B cell (primary cell): ENCODE measurements at regions not wholly inside any gene's neighbourhood (a gene's known extent, or its start where the extent isn't known, plus 50 kb on each side); places are given as distances from the start of the nearest gene placed in this dataset.

ENCODE experiments used
- ATAC-seq: fragments of 200-7000 bp; cut with Tn5 transposase; one replicate; pipeline ENCODE4 v1.10.0; 2021; ENCODE audit warnings: low read depth, mild to moderate bottlenecking, moderate number of reproducible peaks, moderate library complexity
- CTCF ChIA-PET: fragments of 350-600 bp; sonication (Branson Sonifier 250); formaldehyde crosslinking; loops from one replicate; lab custom pipeline; 2021; ENCODE audit warnings: antibody characterized with exemption, inconsistent platforms; lab: Charles Lee
- POLR2A ChIA-PET: fragments of 350-600 bp; sonication (Branson Sonifier 250); formaldehyde crosslinking; loops from one replicate; lab custom pipeline; 2021; ENCODE audit warnings: antibody characterized with exemption; lab: Charles Lee
- DNase-seq: peaks from one replicate; pipeline ENCODE4 v3.0.0; 2013
- H2AFZ ChIP-seq: 2 replicates; pipeline ENCODE4 v1.6.1; 2012; ENCODE audit warnings: mild to moderate bottlenecking, low read depth, low read length; ENCODE audit not compliant: insufficient read depth, poor library complexity, severe bottlenecking
- H3K27ac ChIP-seq, 2 donors: 1 replicate in 1 of 2; 2 replicates in 1 of 2; pipeline ENCODE4 v1.5.1; 2012 to 2013; ENCODE audit warnings: low read length in 2 of 2, mild to moderate bottlenecking in 2 of 2, moderate library complexity in 1 of 2
- H3K27me3 ChIP-seq, 4 experiments: fragments of 200-600 bp in 1 of 4; sonication (generic) in 1 of 4; replicated peaks in 1 of 4; 1 replicate in 2 of 4; 2 replicates in 2 of 4; pipeline versions ENCODE4 v1.6.1 to v1.7.0; 2013 to 2016; ENCODE audit warnings: low read length in 3 of 4, mild to moderate bottlenecking in 2 of 4, mixed read lengths in 1 of 4, moderate library complexity in 1 of 4; ENCODE audit not compliant: insufficient read depth in 4 of 4, control insufficient read depth in 3 of 4; ENCODE audit errors: control extremely low read depth in 1 of 4
- H3K36me3 ChIP-seq, 2 experiments: replicated peaks in 1 of 2; 1 replicate in 1 of 2; 2 replicates in 1 of 2; pipeline versions ENCODE4 v1.6.1 to v1.7.1; 2013; ENCODE audit warnings: low read length in 1 of 2; ENCODE audit not compliant: insufficient read depth in 2 of 2, control insufficient read depth in 1 of 2; ENCODE audit errors: control extremely low read depth in 1 of 2, extremely low read depth in 1 of 2
- H3K4me1 ChIP-seq, 2 donors: fragments of 200-600 bp in 1 of 2; sonication (generic) in 1 of 2; 1 replicate in 1 of 2; 2 replicates in 1 of 2; pipeline versions ENCODE4 v1.5.1 to v1.6.1; 2013 to 2017; ENCODE audit warnings: low read length in 2 of 2; ENCODE audit not compliant: control insufficient read depth in 2 of 2, insufficient read depth in 2 of 2
- H3K4me2 ChIP-seq: replicated peaks from 2 replicates; pipeline ENCODE3; 2012; ENCODE audit warnings: mild to moderate bottlenecking, low read depth, low read length; ENCODE audit not compliant: poor library complexity, severe bottlenecking
- H3K4me3 ChIP-seq, 5 experiments: fragments of 200-600 bp in 1 of 5; sonication (generic) in 1 of 5; 1 replicate in 3 of 5; 2 replicates in 2 of 5; pipeline versions ENCODE4 v1.5.1 to v1.7.0; 2011 to 2016; ENCODE audit warnings: low read length in 4 of 5, mild to moderate bottlenecking in 4 of 5, low read depth in 2 of 5, control low read depth in 1 of 5, moderate library complexity in 1 of 5; ENCODE audit not compliant: insufficient read depth in 1 of 5; ENCODE audit errors: control extremely low read depth in 1 of 5, extremely low read depth in 1 of 5
- H3K79me2 ChIP-seq: fragments of 200-600 bp; sonication (generic); one replicate; pipeline ENCODE4 v1.6.0; 2016; ENCODE audit warnings: low read length; ENCODE audit not compliant: control insufficient read depth, insufficient read depth
- H3K9ac ChIP-seq: fragments of 200-600 bp; sonication (generic); 2 replicates; pipeline ENCODE4 v1.6.1; 2017; ENCODE audit warnings: mild to moderate bottlenecking, low read length, moderate library complexity
- H3K9me3 ChIP-seq, 3 donors: one replicate each; pipeline versions ENCODE4 v1.6.1 to v1.7.1; 2013; ENCODE audit warnings: low read length in 2 of 3; ENCODE audit not compliant: control insufficient read depth in 2 of 3, insufficient read depth in 1 of 3; ENCODE audit errors: control extremely low read depth in 1 of 3
- H4K20me1 ChIP-seq: 2 replicates; pipeline ENCODE4 v1.6.0; 2012; ENCODE audit warnings: mild to moderate bottlenecking, low read length; ENCODE audit not compliant: insufficient read depth, control insufficient read depth, poor library complexity, severe bottlenecking
- H3K27ac Mint-ChIP-seq: one replicate; pipeline ENCODE4 v1.8.0; 2021; ENCODE audit warnings: mixed read lengths
- H3K27me3 Mint-ChIP-seq: one replicate; pipeline ENCODE4 v1.8.0; 2021; ENCODE audit warnings: mixed read lengths
- H3K4me1 Mint-ChIP-seq: one replicate; pipeline ENCODE4 v1.8.0; 2021; ENCODE audit warnings: mixed read lengths
- H3K4me3 Mint-ChIP-seq: one replicate; pipeline ENCODE4 v1.8.0; 2021; ENCODE audit warnings: mixed read lengths
- H3K9me3 Mint-ChIP-seq: one replicate; pipeline ENCODE4 v1.8.0; 2022; ENCODE audit warnings: mixed read lengths; ENCODE audit not compliant: insufficient read depth
- EZH2 ChIP-seq: IDR thresholded peaks from 2 replicates; pipeline ENCODE4 v1.6.1; 2012; ENCODE audit warnings: borderline replicate concordance, low read depth, mild to moderate bottlenecking, moderate library complexity, low read length; ENCODE audit not compliant: insufficient read depth, poor library complexity, severe bottlenecking
- WGBS: methylation state at CpG from one replicate; pipeline ENCODE4 v1.1.5; 2013; ENCODE audit warnings: missing lambda C conversion rate; ENCODE audit not compliant: insufficient coverage; 5-methylcytosine and 5-hydroxymethylcytosine counted together
- intact Hi-C: fragments of 100-400 bp; cut with micrococcal nuclease; formaldehyde crosslinking; loops from one replicate; pipeline ENCODE4 v1.10.0; 2022
- TF ChIP-seq, protein P1 (sequence below): fragments of 200-600 bp; IDR thresholded peaks from one replicate; pipeline ENCODE4 v1.8.0; 2022; ENCODE audit warnings: antibody characterized with exemption, mild to moderate bottlenecking

DNA sequence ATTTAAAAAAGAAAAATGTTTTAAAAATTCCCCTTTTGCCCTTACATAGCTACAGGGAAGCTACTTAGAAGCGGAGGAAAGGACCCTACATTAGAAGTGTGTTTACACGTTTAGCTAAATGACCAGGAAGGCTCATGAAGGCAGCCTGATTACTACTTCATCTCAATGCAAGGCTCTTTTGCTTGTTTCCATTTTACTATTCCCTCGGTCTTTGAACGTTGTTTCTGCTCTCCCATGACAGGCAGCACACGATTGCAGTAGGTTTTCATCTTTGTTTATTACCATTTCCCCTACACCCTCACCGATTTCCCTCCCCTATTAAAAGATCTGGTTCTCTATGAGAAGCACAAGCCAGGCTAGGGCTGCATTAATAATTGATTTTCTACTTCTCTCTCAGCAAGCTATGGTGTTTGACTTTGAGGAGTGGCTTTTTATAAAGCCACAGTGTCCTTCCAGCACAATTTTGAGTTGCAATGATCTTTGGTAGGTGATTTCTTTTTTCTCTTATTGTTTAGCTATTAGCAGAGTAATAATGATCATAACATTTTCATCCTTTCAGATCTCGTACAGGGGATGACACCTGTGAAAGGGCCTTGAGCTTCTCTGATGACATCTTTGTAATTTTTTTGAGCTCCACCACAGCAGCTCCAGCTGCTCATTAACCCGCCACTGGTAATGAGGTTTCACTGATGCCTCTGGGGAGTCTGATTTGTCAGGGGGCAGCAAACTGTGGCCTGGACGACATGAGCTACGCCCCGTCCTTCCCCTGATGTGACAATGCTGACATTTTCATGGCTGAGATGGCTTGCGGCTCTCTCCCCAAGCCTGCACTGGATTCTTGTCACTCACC is 670.3 kb downstream of the UQCRFS1 start:
- Histone ChIP-seq H3K9me3 (peaks cover under 1 to 11% (median 1%) of the 10 kb centered on the region in 3 donors), H3K4me1 (no peaks in the 10 kb centered on the region), H3K79me2 (no peaks in the 10 kb centered on the region), H4K20me1 (no peaks in the 10 kb centered on the region), H3K27me3 (no peaks in the 10 kb centered on the region), H3K27ac (no peak overlapping the region), H2AFZ (no peak overlapping the region), H3K4me3 (no peak overlapping the region), H3K4me2 (no peak overlapping the region), H3K9ac (no peak overlapping the region), H3K36me3 (no peaks in the 10 kb centered on the region)
- Mint-ChIP-seq H3K4me1 (peaks cover 9% of the 10 kb centered on the region), H3K4me3 (no peak overlapping the region), H3K9me3 (no peaks in the 10 kb centered on the region), H3K27ac (peak overlapping the region; percentile 8), H3K27me3 (no peaks in the 10 kb centered on the region)
- ChIA-PET CTCF (no interaction called here), POLR2A (no interaction called here)
- TF ChIP-seq EZH2: no peak
- TF ChIP-seq, protein P1, sequence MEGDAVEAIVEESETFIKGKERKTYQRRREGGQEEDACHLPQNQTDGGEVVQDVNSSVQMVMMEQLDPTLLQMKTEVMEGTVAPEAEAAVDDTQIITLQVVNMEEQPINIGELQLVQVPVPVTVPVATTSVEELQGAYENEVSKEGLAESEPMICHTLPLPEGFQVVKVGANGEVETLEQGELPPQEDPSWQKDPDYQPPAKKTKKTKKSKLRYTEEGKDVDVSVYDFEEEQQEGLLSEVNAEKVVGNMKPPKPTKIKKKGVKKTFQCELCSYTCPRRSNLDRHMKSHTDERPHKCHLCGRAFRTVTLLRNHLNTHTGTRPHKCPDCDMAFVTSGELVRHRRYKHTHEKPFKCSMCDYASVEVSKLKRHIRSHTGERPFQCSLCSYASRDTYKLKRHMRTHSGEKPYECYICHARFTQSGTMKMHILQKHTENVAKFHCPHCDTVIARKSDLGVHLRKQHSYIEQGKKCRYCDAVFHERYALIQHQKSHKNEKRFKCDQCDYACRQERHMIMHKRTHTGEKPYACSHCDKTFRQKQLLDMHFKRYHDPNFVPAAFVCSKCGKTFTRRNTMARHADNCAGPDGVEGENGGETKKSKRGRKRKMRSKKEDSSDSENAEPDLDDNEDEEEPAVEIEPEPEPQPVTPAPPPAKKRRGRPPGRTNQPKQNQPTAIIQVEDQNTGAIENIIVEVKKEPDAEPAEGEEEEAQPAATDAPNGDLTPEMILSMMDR: no peak
- DNase-seq (no peak), ATAC-seq (peak; percentile 45)
- intact Hi-C loops: no loop called here
- WGBS: 42% methylated on average over 9 of the region's 12 CpGs

DNA sequence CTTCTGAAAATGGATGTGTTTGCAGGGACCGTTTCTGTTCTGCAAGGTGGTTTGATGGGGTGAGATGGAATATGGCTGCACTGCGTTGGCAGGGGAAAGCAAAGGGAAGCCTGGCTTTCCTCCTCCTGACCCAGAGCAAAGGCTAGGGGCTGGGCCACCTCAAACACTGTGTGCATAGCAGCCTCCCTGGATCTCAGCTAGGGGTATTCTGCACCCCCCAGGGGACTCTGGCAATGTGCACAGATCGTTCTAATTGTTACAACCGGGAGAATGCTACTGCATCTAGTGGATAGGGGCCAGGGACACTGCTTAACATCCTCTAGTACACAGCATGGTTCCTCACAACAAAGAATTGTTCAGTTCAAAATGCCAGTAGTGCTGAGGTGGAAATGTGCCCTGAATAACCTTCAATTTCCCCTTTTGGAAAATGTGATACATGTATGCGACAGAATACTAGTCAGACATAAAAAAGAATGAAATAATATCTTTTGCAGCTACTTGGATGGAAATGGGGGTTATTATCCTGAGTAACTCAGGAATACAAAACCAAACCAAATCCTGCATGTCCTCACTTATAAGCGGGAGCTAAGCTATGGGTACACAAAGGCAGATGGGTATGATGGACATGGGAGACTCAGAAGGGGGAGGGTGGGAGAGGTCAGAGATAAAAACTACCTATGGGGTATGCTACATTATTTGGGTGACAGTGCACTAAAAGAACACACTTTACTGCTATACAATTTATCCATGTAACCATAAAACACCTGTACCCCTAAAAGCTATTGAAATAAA is 671.2 kb downstream of the UQCRFS1 start:
- Mint-ChIP-seq H3K4me1 (peaks cover 9% of the 10 kb centered on the region), H3K27ac (no peak overlapping the region), H3K9me3 (no peaks in the 10 kb centered on the region), H3K27me3 (no peaks in the 10 kb centered on the region), H3K4me3 (no peak overlapping the region)
- H4K20me1 ChIP-seq: no peaks in the 10 kb centered on the region
- no peak for DNase-seq
- WGBS: 86% methylated on average over 3 of the region's 6 CpGs
- no peaks in the 10 kb centered on the region for H3K36me3 ChIP-seq
- ATAC-seq: no peak
- H3K4me1 ChIP-seq: no peaks in the 10 kb centered on the region
- POLR2A ChIA-PET: no interaction called here
- no peak overlapping the region for H3K4me2 ChIP-seq
- H3K27ac ChIP-seq: no peak overlapping the region
- CTCF ChIA-PET: no interaction called here
- no peak overlapping the region for H3K9ac ChIP-seq
- intact Hi-C loops: no loop called here
- H3K4me3 ChIP-seq: no peak overlapping the region
- H3K9me3 ChIP-seq: peaks cover 1 to 8% (median 6%) of the 10 kb centered on the region in 3 donors
- no peak overlapping the region for H2AFZ ChIP-seq
- no peak for TF ChIP-seq EZH2
- TF ChIP-seq, protein P1: no peak
- no peaks in the 10 kb centered on the region for H3K27me3 ChIP-seq
- no peaks in the 10 kb centered on the region for H3K79me2 ChIP-seq
